ENCODE measurements at regions not wholly inside any gene's neighbourhood (a gene's known extent, or its start where the extent isn't known, plus 50 kb on each side); places are given as distances from the start of the nearest gene placed in this dataset.

- Mint-ChIP-seq H3K9me3 (no peaks in the 10 kb centered on the region), H3K4me1 (no peaks in the 10 kb centered on the region), H3K27ac (no peak overlapping the region), H3K27me3 (peaks cover 4% of the 10 kb centered on the region), H3K36me3 (no peaks in the 10 kb centered on the region), H3K4me3 (no peak overlapping the region)
- CTCF ChIA-PET = no interaction called here
- DNase-seq = no peak
Observed at GRCh38 chr1:147811273-147811672, 50.9 kb upstream of the GJA5 start.

- Mint-ChIP-seq H3K4me1 (no peaks in the 10 kb centered on the region), H3K27ac (no peak overlapping the region), H3K9me3 (no peaks in the 10 kb centered on the region), H3K36me3 (no peaks in the 10 kb centered on the region), H3K4me3 (no peak overlapping the region), H3K27me3 (peaks cover 8% of the 10 kb centered on the region)
- CTCF ChIA-PET = no interaction called here
- no peak for DNase-seq
Observed at GRCh38 chr1:147811751-147812150, 51.3 kb upstream of the GJA5 start.

GRCh38 chr1:147812799-147813198, 52.4 kb upstream of the GJA5 start:
- no peak for DNase-seq
- H3K27ac Mint-ChIP-seq = no peak overlapping the region
- H3K27me3 Mint-ChIP-seq = peaks cover 9% of the 10 kb centered on the region
- no peaks in the 10 kb centered on the region for H3K9me3 Mint-ChIP-seq
- H3K4me3 Mint-ChIP-seq = no peak overlapping the region
- no peaks in the 10 kb centered on the region for H3K4me1 Mint-ChIP-seq
- CTCF ChIA-PET = interaction anchor here (1.0 kb wide), 1 partner anchor 113 kb away, joined by 3 read pairs; no protein-coding TSS in a partner anchor
- H3K36me3 Mint-ChIP-seq = no peaks in the 10 kb centered on the region

- no peak for DNase-seq
- no peaks in the 10 kb centered on the region for H3K9me3 Mint-ChIP-seq
- H3K4me1 Mint-ChIP-seq = no peaks in the 10 kb centered on the region
- H3K4me3 Mint-ChIP-seq = no peak overlapping the region
- H3K27ac Mint-ChIP-seq = no peak overlapping the region
- H3K36me3 Mint-ChIP-seq = no peaks in the 10 kb centered on the region
- CTCF ChIA-PET = no interaction called here
- peaks cover 13% of the 10 kb centered on the region for H3K27me3 Mint-ChIP-seq
Observed at GRCh38 chr1:147815503-147815902, 55.1 kb upstream of the GJA5 start.

GRCh38 chr1:147820761-147821297, 60.4 kb upstream of the GJA5 start:
- H3K4me1 Mint-ChIP-seq = no peaks in the 10 kb centered on the region
- H3K4me3 Mint-ChIP-seq = no peak overlapping the region
- no peak for DNase-seq
- CTCF ChIA-PET = no interaction called here
- no peak overlapping the region for H3K27ac Mint-ChIP-seq
- peaks cover 20% of the 10 kb centered on the region for H3K27me3 Mint-ChIP-seq
- H3K36me3 Mint-ChIP-seq = no peaks in the 10 kb centered on the region
- H3K9me3 Mint-ChIP-seq = no peaks in the 10 kb centered on the region

GRCh38 chr1:147821883-147822282, 61.5 kb upstream of the GJA5 start:
- H3K27me3 Mint-ChIP-seq = peaks cover 15% of the 10 kb centered on the region
- no peak overlapping the region for H3K27ac Mint-ChIP-seq
- no peaks in the 10 kb centered on the region for H3K36me3 Mint-ChIP-seq
- H3K9me3 Mint-ChIP-seq = no peaks in the 10 kb centered on the region
- H3K4me3 Mint-ChIP-seq = no peak overlapping the region
- CTCF ChIA-PET = no interaction called here
- no peaks in the 10 kb centered on the region for H3K4me1 Mint-ChIP-seq
- DNase-seq = no peak

GRCh38 chr1:147822292-147822691, 61.9 kb upstream of the GJA5 start:
- no peak overlapping the region for H3K4me3 Mint-ChIP-seq
- no peak for DNase-seq
- H3K27ac Mint-ChIP-seq = no peak overlapping the region
- CTCF ChIA-PET = no interaction called here
- no peaks in the 10 kb centered on the region for H3K4me1 Mint-ChIP-seq
- H3K27me3 Mint-ChIP-seq = peaks cover 15% of the 10 kb centered on the region
- H3K36me3 Mint-ChIP-seq = no peaks in the 10 kb centered on the region
- no peaks in the 10 kb centered on the region for H3K9me3 Mint-ChIP-seq

GRCh38 chr1:147824001-147824400, 63.6 kb upstream of the GJA5 start:
- DNase-seq = no peak
- Mint-ChIP-seq H3K27me3 (peaks cover 14% of the 10 kb centered on the region), H3K4me1 (no peaks in the 10 kb centered on the region), H3K27ac (no peak overlapping the region), H3K9me3 (no peaks in the 10 kb centered on the region), H3K4me3 (no peak overlapping the region), H3K36me3 (no peaks in the 10 kb centered on the region)
- CTCF ChIA-PET = no interaction called here

GRCh38 chr1:147824798-147825197, 64.4 kb upstream of the GJA5 start:
- Mint-ChIP-seq H3K4me1 (no peaks in the 10 kb centered on the region), H3K27me3 (peaks cover 10% of the 10 kb centered on the region)

GRCh38 chr1:147825586-147825985, 65.2 kb upstream of the GJA5 start:
- Mint-ChIP-seq H3K4me3 (no peak overlapping the region), H3K9me3 (no peaks in the 10 kb centered on the region), H3K36me3 (no peaks in the 10 kb centered on the region), H3K4me1 (no peaks in the 10 kb centered on the region), H3K27ac (no peak overlapping the region), H3K27me3 (peaks cover 10% of the 10 kb centered on the region)
- no peak for DNase-seq
- CTCF ChIA-PET = no interaction called here

More at GRCh38 chr1:147824798-147825197, 64.4 kb upstream of the GJA5 start:
- H3K27ac Mint-ChIP-seq = no peak overlapping the region
- H3K4me3 Mint-ChIP-seq = no peak overlapping the region
- no peaks in the 10 kb centered on the region for H3K36me3 Mint-ChIP-seq
- DNase-seq = no peak
- H3K9me3 Mint-ChIP-seq = no peaks in the 10 kb centered on the region
- CTCF ChIA-PET = no interaction called here

GRCh38 chr1:147826259-147826658, 65.9 kb upstream of the GJA5 start:
- no peaks in the 10 kb centered on the region for H3K36me3 Mint-ChIP-seq
- H3K27me3 Mint-ChIP-seq = peaks cover 10% of the 10 kb centered on the region
- H3K4me3 Mint-ChIP-seq = no peak overlapping the region
- CTCF ChIA-PET = no interaction called here
- DNase-seq = no peak
- no peaks in the 10 kb centered on the region for H3K4me1 Mint-ChIP-seq
- H3K9me3 Mint-ChIP-seq = no peaks in the 10 kb centered on the region
- H3K27ac Mint-ChIP-seq = no peak overlapping the region

GRCh38 chr1:147833231-147833860, 69.2 kb upstream of the GJA8 start:
- H3K4me3 Mint-ChIP-seq = no peak overlapping the region
- H3K9me3 Mint-ChIP-seq = no peaks in the 10 kb centered on the region
- CTCF ChIA-PET = no interaction called here
- H3K4me1 Mint-ChIP-seq = peaks cover 5% of the 10 kb centered on the region
- H3K36me3 Mint-ChIP-seq = no peaks in the 10 kb centered on the region
- no peak overlapping the region for H3K27ac Mint-ChIP-seq
- no peak for DNase-seq
- H3K27me3 Mint-ChIP-seq = peaks cover 9% of the 10 kb centered on the region

GRCh38 chr1:147834181-147834580, 68.4 kb upstream of the GJA8 start:
- Mint-ChIP-seq H3K4me1 (peaks cover 5% of the 10 kb centered on the region), H3K27me3 (peaks cover 9% of the 10 kb centered on the region), H3K4me3 (no peak overlapping the region), H3K9me3 (no peaks in the 10 kb centered on the region), H3K27ac (no peak overlapping the region), H3K36me3 (no peaks in the 10 kb centered on the region)
- DNase-seq = no peak
- CTCF ChIA-PET = no interaction called here

GRCh38 chr1:147834810-147835209, 67.8 kb upstream of the GJA8 start:
- no peak overlapping the region for H3K27ac Mint-ChIP-seq
- no peaks in the 10 kb centered on the region for H3K9me3 Mint-ChIP-seq
- H3K4me1 Mint-ChIP-seq = peaks cover 5% of the 10 kb centered on the region
- DNase-seq = no peak
- CTCF ChIA-PET = interaction anchor here (0.7 kb wide), 1 partner anchor 112 kb away, joined by 3 read pairs; no protein-coding TSS in a partner anchor
- peaks cover 9% of the 10 kb centered on the region for H3K27me3 Mint-ChIP-seq
- H3K4me3 Mint-ChIP-seq = no peak overlapping the region
- H3K36me3 Mint-ChIP-seq = no peaks in the 10 kb centered on the region

- H3K27ac Mint-ChIP-seq = no peak overlapping the region
- H3K27me3 Mint-ChIP-seq = peaks cover 8% of the 10 kb centered on the region
- H3K4me3 Mint-ChIP-seq = no peak overlapping the region
- H3K4me1 Mint-ChIP-seq = peaks cover 5% of the 10 kb centered on the region
- H3K9me3 Mint-ChIP-seq = no peaks in the 10 kb centered on the region
- no peaks in the 10 kb centered on the region for H3K36me3 Mint-ChIP-seq
- DNase-seq = no peak
- CTCF ChIA-PET = interaction anchor here (0.6 kb wide), 1 partner anchor 343 kb away, joined by 3 read pairs; no protein-coding TSS in a partner anchor
Observed at GRCh38 chr1:147837129-147837963, 65.2 kb upstream of the GJA8 start.

Measured in activated naive CD4-positive, alpha-beta T cell treated with anti-CD3 and anti-CD28 coated beads, Interleukin-2, amount 10 ng/mL, durations not matched to agents 7 days and 5 days (primary cell).